ENCODE measurements at regions not wholly inside any gene's neighbourhood (a gene's known extent, or its start where the extent isn't known, plus 50 kb on each side); places are given as distances from the start of the nearest gene placed in this dataset.

- no peak overlapping the region for H3K9ac ChIP-seq (ENCODE audit: low read length)
- TF ChIP-seq FOSL1 (IDR thresholded peaks at IDR 0.05; ENCODE audit: low read depth): no peak
- no peak for TF ChIP-seq YY1 (IDR thresholded peaks at IDR 0.05; ENCODE audit: extremely low read depth, insufficient replicate concordance, low read depth, low read length)
- TF ChIP-seq SRF (IDR thresholded peaks at IDR 0.05; ENCODE audit: low read depth): no peak
- no peak for TF ChIP-seq REST (IDR thresholded peaks at IDR 0.05; ENCODE audit: low read depth)
- no peak for TF ChIP-seq CTCF (IDR thresholded peaks at IDR 0.05 in 2 of 3, conservative IDR thresholded peaks at IDR 0.05 in 1 of 3; ENCODE audit: borderline replicate concordance in 1 of 3, insufficient read depth in 1 of 3, low read depth in 2 of 3, low read length in 2 of 3)
- no peak for TF ChIP-seq EZH2phosphoT487 (IDR thresholded peaks at IDR 0.05; ENCODE audit: borderline replicate concordance)
- TF ChIP-seq EGR1 (IDR thresholded peaks at IDR 0.05; ENCODE audit: low read depth): no peak
- no peak for TF ChIP-seq JUND (IDR thresholded peaks at IDR 0.05)
- no peak for TF ChIP-seq POLR2AphosphoS5 (IDR thresholded peaks at IDR 0.05; ENCODE audit: low read depth, low read length)
- no peak for TF ChIP-seq RAD21 (IDR thresholded peaks at IDR 0.05; ENCODE audit: low read depth)
- no peak for TF ChIP-seq ELF1 (IDR thresholded peaks at IDR 0.05; ENCODE audit: borderline replicate concordance, low read depth)
- no peak for TF ChIP-seq CBX3 (IDR thresholded peaks at IDR 0.05; ENCODE audit: low read depth)
- TF ChIP-seq ATF3 (IDR thresholded peaks at IDR 0.05): no peak
- TF ChIP-seq TCF7L2 (IDR thresholded peaks at IDR 0.05; ENCODE audit: borderline replicate concordance, extremely low read depth, insufficient read depth, insufficient read length): no peak
- TF ChIP-seq ZNF274 (IDR thresholded peaks at IDR 0.05; ENCODE audit: low read depth, low read length): no peak
- TF ChIP-seq SP1 (IDR thresholded peaks at IDR 0.05; ENCODE audit: low read depth): no peak
- no peak for TF ChIP-seq MAX (IDR thresholded peaks at IDR 0.05)
- no peak for TF ChIP-seq ZBTB33 (IDR thresholded peaks at IDR 0.05; ENCODE audit: extremely low read depth, insufficient replicate concordance, low read length)
- no peak for TF ChIP-seq SIN3A (IDR thresholded peaks at IDR 0.05; ENCODE audit: low read depth)
- no peak overlapping the region for H3K27ac ChIP-seq (ENCODE audit: low read depth, low read length)
- ATAC-seq (no peak), DNase-seq (ENCODE audit: low read depth, low spot score) (no peak)
- ChIA-PET RAD21 (ENCODE audit: low non-redundant PET in 1 of 2, low total read pairs in 2 of 2, uncharacterized antibody in 2 of 2, unreplicated experiment in 2 of 2) (no interaction called here), CTCF (no interaction called here), POLR2A (no interaction called here)
- H3K9me3 ChIP-seq (ENCODE audit: control insufficient read depth in 1 of 2, insufficient read depth in 1 of 2, low read depth in 1 of 2, low read length in 2 of 2): no peaks in the 10 kb centered on the region; a peak in 1 of 4 replicates
- intact Hi-C loops (cut with micrococcal nuclease): no loop called here
- no TSS peak for BruUV-seq (replicated peaks)
- no peak overlapping the region for H2AFZ ChIP-seq (ENCODE audit: low read depth, low read length, poor library complexity, severe bottlenecking)
- H3K4me1 ChIP-seq (ENCODE audit: control insufficient read depth in 1 of 2, insufficient read depth in 2 of 2, low read length in 2 of 2): no peaks in the 10 kb centered on the region
- no peak overlapping the region for H3K4me3 ChIP-seq (replicated peaks in 1 of 2; ENCODE audit: low read depth in 1 of 2, low read length in 2 of 2)
- H3K27me3 ChIP-seq (ENCODE audit: insufficient read depth, low read length): no peaks in the 10 kb centered on the region
- H4K20me1 ChIP-seq (ENCODE audit: insufficient read depth): no peaks in the 10 kb centered on the region
- H3K4me2 ChIP-seq (ENCODE audit: low read length): no peak overlapping the region
- H3K36me3 ChIP-seq (ENCODE audit: control insufficient read depth in 1 of 2, insufficient read depth in 2 of 2, low read length in 2 of 2): no peaks in the 10 kb centered on the region
- no peaks in the 10 kb centered on the region for H3K9me2 ChIP-seq (ENCODE audit: insufficient read depth)
- no peaks in the 10 kb centered on the region for H3K79me2 ChIP-seq (ENCODE audit: insufficient read depth, low read length)
Observed at GRCh38 chr3:30954426-30954825, 60.0 kb upstream of the GADL1 start.

Measured in HCT116 (cell line).